ENCODE measurements at regions not wholly inside any gene's neighbourhood (a gene's known extent, or its start where the extent isn't known, plus 50 kb on each side); places are given as distances from the start of the nearest gene placed in this dataset.

DNA sequence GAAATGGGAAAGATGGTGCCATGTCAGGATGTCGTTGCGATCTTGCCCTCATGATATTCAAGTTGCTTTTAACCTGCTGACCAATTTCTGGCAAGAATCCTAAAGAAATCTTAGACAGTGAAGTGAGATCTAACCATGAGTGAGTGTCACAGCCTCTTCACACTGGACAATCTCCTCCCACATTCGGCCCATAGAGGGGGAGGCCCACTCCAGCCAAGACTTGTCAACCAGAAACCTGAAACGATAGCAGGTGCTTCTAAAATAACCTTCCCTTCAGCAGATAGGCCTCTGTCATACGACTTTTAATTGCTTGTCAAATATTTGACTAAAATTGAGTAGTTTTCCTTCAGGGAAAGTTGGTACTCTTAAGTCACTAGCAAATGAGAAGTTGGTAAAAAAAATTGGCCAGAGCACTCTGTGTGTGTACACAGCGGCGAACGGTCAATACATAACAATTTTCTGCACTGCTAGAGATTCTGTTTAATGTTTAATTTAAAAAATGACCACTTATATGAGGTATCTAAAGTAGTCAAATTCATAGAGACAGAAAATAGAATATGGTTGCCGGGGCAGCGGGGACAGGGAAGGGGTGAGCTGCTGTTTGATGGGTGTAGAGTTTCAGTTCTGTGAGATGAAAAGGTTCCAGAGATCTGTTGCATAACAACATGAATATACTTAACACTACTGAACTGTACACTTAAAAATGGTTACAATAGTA lies 110.2 kb downstream of the VAPA start:
- TF ChIP-seq, protein P1, sequence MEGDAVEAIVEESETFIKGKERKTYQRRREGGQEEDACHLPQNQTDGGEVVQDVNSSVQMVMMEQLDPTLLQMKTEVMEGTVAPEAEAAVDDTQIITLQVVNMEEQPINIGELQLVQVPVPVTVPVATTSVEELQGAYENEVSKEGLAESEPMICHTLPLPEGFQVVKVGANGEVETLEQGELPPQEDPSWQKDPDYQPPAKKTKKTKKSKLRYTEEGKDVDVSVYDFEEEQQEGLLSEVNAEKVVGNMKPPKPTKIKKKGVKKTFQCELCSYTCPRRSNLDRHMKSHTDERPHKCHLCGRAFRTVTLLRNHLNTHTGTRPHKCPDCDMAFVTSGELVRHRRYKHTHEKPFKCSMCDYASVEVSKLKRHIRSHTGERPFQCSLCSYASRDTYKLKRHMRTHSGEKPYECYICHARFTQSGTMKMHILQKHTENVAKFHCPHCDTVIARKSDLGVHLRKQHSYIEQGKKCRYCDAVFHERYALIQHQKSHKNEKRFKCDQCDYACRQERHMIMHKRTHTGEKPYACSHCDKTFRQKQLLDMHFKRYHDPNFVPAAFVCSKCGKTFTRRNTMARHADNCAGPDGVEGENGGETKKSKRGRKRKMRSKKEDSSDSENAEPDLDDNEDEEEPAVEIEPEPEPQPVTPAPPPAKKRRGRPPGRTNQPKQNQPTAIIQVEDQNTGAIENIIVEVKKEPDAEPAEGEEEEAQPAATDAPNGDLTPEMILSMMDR (IDR thresholded peaks at IDR 0.05; ENCODE audit: insufficient read depth, low read length) = no peak
- TF ChIP-seq GABPA (IDR thresholded peaks at IDR 0.05; ENCODE audit: low read depth) (no peak), POLR2AphosphoS5 (IDR thresholded peaks at IDR 0.05; ENCODE audit: low read depth) (no peak)
- no peak overlapping the region for H3K4me3 ChIP-seq (replicated peaks; ENCODE audit: insufficient read depth, low read length)
- H3K27ac ChIP-seq (replicated peaks) = no peak overlapping the region
- DNase-seq (ENCODE audit: low read depth in 1 of 2, low spot score in 1 of 2) = no peak
- no peaks in the 10 kb centered on the region for H3K27me3 ChIP-seq (ENCODE audit: insufficient read depth, poor library complexity, severe bottlenecking)

DNA sequence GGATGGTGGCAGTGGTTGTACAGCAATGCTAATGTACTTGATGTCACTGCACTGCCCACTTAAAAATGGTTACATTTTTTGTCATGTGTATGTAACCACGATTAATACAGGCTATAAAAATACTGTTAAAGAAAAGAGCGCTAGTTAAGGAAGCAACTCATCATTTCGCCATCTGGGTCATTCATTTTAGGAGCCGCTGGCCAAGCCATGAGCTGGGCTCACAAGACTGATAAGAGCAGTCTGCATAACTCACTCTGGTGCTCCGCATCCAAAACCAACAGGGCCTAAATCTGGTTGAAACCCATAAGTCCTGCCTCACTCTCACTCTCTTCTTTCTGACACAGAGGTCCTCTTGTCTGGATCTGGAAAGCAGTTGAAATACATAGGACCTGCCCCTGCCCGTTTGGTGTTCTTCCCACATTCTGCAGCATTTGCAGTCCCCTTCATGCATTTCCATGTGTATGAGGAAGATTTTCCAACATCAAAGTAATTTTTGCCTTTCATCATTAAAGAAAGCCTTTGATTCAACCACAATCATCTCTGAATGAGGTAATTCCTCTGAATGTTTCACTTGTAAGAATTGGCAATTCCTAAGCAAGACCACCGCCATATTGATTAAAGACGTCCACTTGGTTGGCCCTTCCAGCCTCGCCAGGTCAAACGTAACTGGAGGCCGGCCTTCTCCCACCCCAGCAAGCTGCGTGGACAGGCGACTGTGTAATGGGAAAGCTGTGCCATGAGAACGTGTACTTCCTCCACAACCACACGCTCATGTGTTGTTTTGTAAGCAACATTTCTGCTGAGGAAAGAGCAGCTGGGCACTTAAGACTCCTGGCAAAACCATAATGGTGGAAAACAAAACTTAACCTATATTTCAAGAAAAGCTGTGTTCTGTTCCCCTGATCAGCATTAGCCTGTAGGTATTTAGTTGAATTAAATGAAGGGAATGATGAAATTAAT lies 112.2 kb downstream of the VAPA start:
- no peak overlapping the region for H3K4me3 ChIP-seq (replicated peaks; ENCODE audit: insufficient read depth, low read length)
- TF ChIP-seq, protein P2, sequence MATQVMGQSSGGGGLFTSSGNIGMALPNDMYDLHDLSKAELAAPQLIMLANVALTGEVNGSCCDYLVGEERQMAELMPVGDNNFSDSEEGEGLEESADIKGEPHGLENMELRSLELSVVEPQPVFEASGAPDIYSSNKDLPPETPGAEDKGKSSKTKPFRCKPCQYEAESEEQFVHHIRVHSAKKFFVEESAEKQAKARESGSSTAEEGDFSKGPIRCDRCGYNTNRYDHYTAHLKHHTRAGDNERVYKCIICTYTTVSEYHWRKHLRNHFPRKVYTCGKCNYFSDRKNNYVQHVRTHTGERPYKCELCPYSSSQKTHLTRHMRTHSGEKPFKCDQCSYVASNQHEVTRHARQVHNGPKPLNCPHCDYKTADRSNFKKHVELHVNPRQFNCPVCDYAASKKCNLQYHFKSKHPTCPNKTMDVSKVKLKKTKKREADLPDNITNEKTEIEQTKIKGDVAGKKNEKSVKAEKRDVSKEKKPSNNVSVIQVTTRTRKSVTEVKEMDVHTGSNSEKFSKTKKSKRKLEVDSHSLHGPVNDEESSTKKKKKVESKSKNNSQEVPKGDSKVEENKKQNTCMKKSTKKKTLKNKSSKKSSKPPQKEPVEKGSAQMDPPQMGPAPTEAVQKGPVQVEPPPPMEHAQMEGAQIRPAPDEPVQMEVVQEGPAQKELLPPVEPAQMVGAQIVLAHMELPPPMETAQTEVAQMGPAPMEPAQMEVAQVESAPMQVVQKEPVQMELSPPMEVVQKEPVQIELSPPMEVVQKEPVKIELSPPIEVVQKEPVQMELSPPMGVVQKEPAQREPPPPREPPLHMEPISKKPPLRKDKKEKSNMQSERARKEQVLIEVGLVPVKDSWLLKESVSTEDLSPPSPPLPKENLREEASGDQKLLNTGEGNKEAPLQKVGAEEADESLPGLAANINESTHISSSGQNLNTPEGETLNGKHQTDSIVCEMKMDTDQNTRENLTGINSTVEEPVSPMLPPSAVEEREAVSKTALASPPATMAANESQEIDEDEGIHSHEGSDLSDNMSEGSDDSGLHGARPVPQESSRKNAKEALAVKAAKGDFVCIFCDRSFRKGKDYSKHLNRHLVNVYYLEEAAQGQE (IDR thresholded peaks at IDR 0.05; ENCODE audit: insufficient replicate concordance, low read depth) = no peak
- TF ChIP-seq SPI1 (IDR thresholded peaks at IDR 0.05; ENCODE audit: borderline replicate concordance, low read depth) (no peak), GABPA (IDR thresholded peaks at IDR 0.05; ENCODE audit: low read depth) (no peak), POLR2AphosphoS5 (IDR thresholded peaks at IDR 0.05; ENCODE audit: low read depth) (no peak)
- TF ChIP-seq, protein P1 (IDR thresholded peaks at IDR 0.05; ENCODE audit: insufficient read depth, low read length) = no peak
- DNase-seq (ENCODE audit: low read depth in 1 of 2, low spot score in 1 of 2) = no peak
- no peak overlapping the region for H3K27ac ChIP-seq (replicated peaks)
- no peaks in the 10 kb centered on the region for H3K27me3 ChIP-seq (ENCODE audit: insufficient read depth, poor library complexity, severe bottlenecking)

DNA sequence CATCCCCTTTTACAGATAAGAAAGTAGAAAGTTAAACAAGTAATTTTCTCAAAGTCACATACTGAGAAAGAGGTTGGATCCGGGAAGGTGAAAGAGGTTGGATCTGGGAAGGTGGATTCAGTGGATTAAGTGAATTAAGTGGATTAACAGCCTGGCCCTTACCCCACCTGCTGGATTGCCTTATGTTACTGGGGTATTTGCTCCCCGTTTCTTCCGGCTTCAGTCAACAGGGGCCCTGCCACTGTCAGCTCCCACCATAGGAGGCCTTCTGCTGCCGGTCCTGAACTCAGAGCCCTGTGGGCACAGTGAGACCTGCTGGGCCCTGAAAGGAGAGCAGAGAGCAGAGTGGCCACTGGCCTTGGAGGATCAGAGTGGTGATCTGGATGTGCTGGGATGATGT lies 113.2 kb downstream of the VAPA start:
- H3K27me3 ChIP-seq (ENCODE audit: insufficient read depth, poor library complexity, severe bottlenecking) = peaks cover 3% of the 10 kb centered on the region
- H3K27ac ChIP-seq (replicated peaks) = no peak overlapping the region
- no peak for TF ChIP-seq GABPA (IDR thresholded peaks at IDR 0.05; ENCODE audit: low read depth)
- TF ChIP-seq SPI1 (IDR thresholded peaks at IDR 0.05; ENCODE audit: borderline replicate concordance, low read depth) = no peak
- no peak for TF ChIP-seq POLR2AphosphoS5 (IDR thresholded peaks at IDR 0.05; ENCODE audit: low read depth)
- TF ChIP-seq, protein P2 (IDR thresholded peaks at IDR 0.05; ENCODE audit: insufficient replicate concordance, low read depth) = no peak

DNA sequence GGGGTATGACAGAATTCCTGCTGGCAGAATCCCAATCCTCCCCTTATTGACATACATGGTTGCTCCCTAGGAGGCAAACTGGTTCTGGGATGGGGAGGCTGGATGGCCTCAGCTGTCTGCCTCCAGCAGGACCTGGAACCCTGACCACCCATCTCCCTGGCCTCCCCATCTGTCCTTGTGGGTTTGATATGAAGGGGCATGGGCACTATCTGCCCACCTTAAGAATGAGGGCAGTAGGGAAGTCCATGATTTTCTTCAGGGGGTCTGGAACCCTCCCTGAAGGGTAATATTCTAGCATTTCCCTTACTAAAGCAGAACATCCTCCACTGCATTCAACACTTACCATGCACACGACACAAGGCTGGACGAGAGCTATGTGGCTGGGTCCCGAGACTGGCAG lies 113.6 kb downstream of the VAPA start:
- TF ChIP-seq POLR2AphosphoS5 (IDR thresholded peaks at IDR 0.05; ENCODE audit: low read depth) = no peak
- no peak for TF ChIP-seq SPI1 (IDR thresholded peaks at IDR 0.05; ENCODE audit: borderline replicate concordance, low read depth)
- TF ChIP-seq GABPA (IDR thresholded peaks at IDR 0.05; ENCODE audit: low read depth) = no peak
- TF ChIP-seq, protein P1 (IDR thresholded peaks at IDR 0.05; ENCODE audit: insufficient read depth, low read length) = no peak
- TF ChIP-seq, protein P2 (IDR thresholded peaks at IDR 0.05; ENCODE audit: insufficient replicate concordance, low read depth) = no peak
- no peak overlapping the region for H3K27ac ChIP-seq (replicated peaks)
- H3K4me3 ChIP-seq (replicated peaks; ENCODE audit: insufficient read depth, low read length) = no peak overlapping the region
- peaks cover 7% of the 10 kb centered on the region for H3K27me3 ChIP-seq (ENCODE audit: insufficient read depth, poor library complexity, severe bottlenecking)
- DNase-seq (ENCODE audit: low read depth in 1 of 2, low spot score in 1 of 2) = no peak

More for the DNA sequence above, 113.2 kb downstream of the VAPA start:
- no peak overlapping the region for H3K4me3 ChIP-seq (replicated peaks; ENCODE audit: insufficient read depth, low read length)
- DNase-seq (ENCODE audit: low read depth in 1 of 2, low spot score in 1 of 2) = no peak

Measured in HL-60 (cell line).